PC-3 (cell line): ENCODE measurements at regions not wholly inside any gene's neighbourhood (a gene's known extent, or its start where the extent isn't known, plus 50 kb on each side); places are given as distances from the start of the nearest gene placed in this dataset.
A peak's percentile ranks its signal among the peaks of the same experiment; 100 is the strongest.
"Not testable (repeated sequence)": the region's sequence is repeated elsewhere in the genome, so short reads cannot be mapped to it uniquely, and the experiment has no call there.

Source experiments
- ATAC-seq: fragments of 200-7000 bp; cut with Tn5 transposase; 2 replicates; pipeline ENCODE4 v1.9.1; 2020; ENCODE audit warnings: mild to moderate bottlenecking, moderate library complexity
- BruUV-seq: library from RNA; stranded (reverse); fragments of 400-500 nt; replicated peaks from 2 replicates; lab custom pipeline; 2021; lab: Mats Ljungman, UMichigan
- CTCF ChIA-PET: fragments of 300-600 bp; sonication (Branson Sonifier 250); formaldehyde crosslinking; loops from one replicate; lab custom pipeline; 2022; ENCODE audit warnings: antibody characterized with exemption; lab: Charles Lee
- POLR2A ChIA-PET: fragments of 300-600 bp; sonication (Branson Sonifier 250); formaldehyde crosslinking; loops from one replicate; lab custom pipeline; 2022; ENCODE audit warnings: antibody characterized with exemption; ENCODE audit not compliant: unreplicated experiment; lab: Charles Lee
- DNase-seq: peaks from one replicate; pipeline ENCODE4 v3.0.0-alpha.2; 2015
- H2AFZ ChIP-seq: fragments of 300-600 bp; sonication (generic); 2 replicates; pipeline ENCODE4 v1.6.0; 2016; ENCODE audit warnings: antibody characterized with exemption, low read length
- H3F3A ChIP-seq: fragments of 300-600 bp; sonication (generic); one replicate; pipeline ENCODE4 v1.6.0; 2017; ENCODE audit warnings: antibody characterized with exemption, low read length, control low read depth, mild to moderate bottlenecking; ENCODE audit not compliant: unreplicated experiment
- H3K27ac ChIP-seq: fragments of 300-600 bp; sonication (generic); 2 replicates; pipeline ENCODE4 v1.5.1; 2016; ENCODE audit warnings: mild to moderate bottlenecking, low read length
- H3K27me3 ChIP-seq: fragments of 300-600 bp; sonication (generic); 2 replicates; pipeline ENCODE4 v1.6.1; 2016; ENCODE audit warnings: low read length, mixed read lengths
- H3K36me3 ChIP-seq: fragments of 300-600 bp; sonication (generic); 2 replicates; pipeline ENCODE4 v1.6.1; 2016; ENCODE audit warnings: low read depth, mixed run types, low read length, mixed read lengths
- H3K4me1 ChIP-seq: fragments of 300-600 bp; sonication (generic); 2 replicates; pipeline ENCODE4 v1.5.1; 2016; ENCODE audit warnings: low read length; ENCODE audit not compliant: insufficient read depth
- H3K4me2 ChIP-seq: fragments of 300-600 bp; sonication (generic); 2 replicates; pipeline ENCODE4 v1.6.0; 2016; ENCODE audit warnings: low read length
- H3K4me3 ChIP-seq: fragments of 300-600 bp; sonication (generic); 2 replicates; pipeline ENCODE4 v1.5.1; 2016; ENCODE audit warnings: mild to moderate bottlenecking, low read length, mixed read lengths
- H3K79me2 ChIP-seq: fragments of 300-600 bp; sonication (generic); 2 replicates; pipeline ENCODE4 v1.6.1; 2017; ENCODE audit warnings: low read length, mixed read lengths
- H3K9ac ChIP-seq: fragments of 300-600 bp; sonication (generic); 2 replicates; pipeline ENCODE4 v1.6.0; 2016; ENCODE audit warnings: mild to moderate bottlenecking, low read length
- H3K9me2 ChIP-seq: fragments of 300-600 bp; sonication (generic); replicated peaks from 2 replicates; pipeline ENCODE4 v1.6.1; 2016; ENCODE audit warnings: mixed run types, low read length, mixed read lengths
- H3K9me3 ChIP-seq: fragments of 300-600 bp; sonication (generic); 2 replicates; pipeline ENCODE4 v1.6.1; 2016; ENCODE audit warnings: low read length, mixed read lengths
- H4K20me1 ChIP-seq: fragments of 300-600 bp; sonication (generic); 2 replicates; pipeline ENCODE4 v1.6.1; 2016; ENCODE audit warnings: low read length, mixed read lengths
- CTCF ChIP-seq: fragments of 300-600 bp; sonication (generic); conservative IDR thresholded peaks from 2 replicates; pipeline ENCODE4 v1.5.1; 2017; ENCODE audit warnings: antibody characterized with exemption, low read depth, mild to moderate bottlenecking, low read length
- EZH2 ChIP-seq: fragments of 300-600 bp; sonication (generic); IDR thresholded peaks from one replicate; pipeline ENCODE4 v1.6.1; 2017; ENCODE audit warnings: antibody characterized with exemption, mild to moderate bottlenecking, low read length; ENCODE audit not compliant: unreplicated experiment
- EZH2phosphoT487 ChIP-seq: fragments of 300-600 bp; sonication (generic); IDR thresholded peaks from 2 replicates; pipeline ENCODE4 v1.6.1; 2018; ENCODE audit warnings: mild to moderate bottlenecking, antibody characterized with exemption, low read length, borderline replicate concordance
- intact Hi-C: fragments of 100-400 bp; cut with micrococcal nuclease; formaldehyde crosslinking; loops from 2 replicates; pipeline ENCODE4 v1.9.0; 2023

GRCh38 chr1:163596106-163596505 lies 274.4 kb downstream of the NUF2 start:
- ATAC-seq, H3K4me1 ChIP-seq, H3K36me3 ChIP-seq, H2AFZ ChIP-seq, CTCF ChIA-PET, H3K9me3 ChIP-seq, H3K4me2 ChIP-seq, DNase-seq, H3F3A ChIP-seq, BruUV-seq, H4K20me1 ChIP-seq, POLR2A ChIA-PET, H3K9ac ChIP-seq, H3K27ac ChIP-seq, H3K27me3 ChIP-seq, H3K9me2 ChIP-seq, H3K4me3 ChIP-seq, H3K79me2 ChIP-seq, intact Hi-C loops: not testable (repeated sequence)

- H2AFZ ChIP-seq: no peak overlapping the region
- no peaks in the 10 kb centered on the region for H3K36me3 ChIP-seq
- peaks cover 8% of the 10 kb centered on the region; the same call in 1 of the 2 replicates for H3K9me3 ChIP-seq
- ChIA-PET CTCF (no interaction called here), POLR2A (no interaction called here)
- no peaks in the 10 kb centered on the region for H4K20me1 ChIP-seq
- no peaks in the 10 kb centered on the region for H3K79me2 ChIP-seq
- no peak for TF ChIP-seq EZH2phosphoT487
- TF ChIP-seq CTCF: no peak
- TF ChIP-seq EZH2: no peak
- intact Hi-C loops: no loop called here
- H3K4me2 ChIP-seq: no peak overlapping the region
- H3K27ac ChIP-seq: no peak overlapping the region
- no peaks in the 10 kb centered on the region for H3K9me2 ChIP-seq
- no peak overlapping the region for H3K4me3 ChIP-seq
- no peaks in the 10 kb centered on the region for H3F3A ChIP-seq
- H3K9ac ChIP-seq: no peak overlapping the region
- H3K27me3 ChIP-seq: no peaks in the 10 kb centered on the region
- no peak for ATAC-seq
- DNase-seq: peak; percentile 34
- no peaks in the 10 kb centered on the region for H3K4me1 ChIP-seq
- no TSS peak for BruUV-seq
These were observed 274.9 kb downstream of the NUF2 start for GRCh38 chr1:163596541-163597258.

- H3K9ac ChIP-seq: no peak overlapping the region
- H3K9me2 ChIP-seq: no peaks in the 10 kb centered on the region
- no peak for TF ChIP-seq CTCF
- no peak for TF ChIP-seq EZH2
- TF ChIP-seq EZH2phosphoT487: no peak
- H3K79me2 ChIP-seq: no peaks in the 10 kb centered on the region
- H3K9me3 ChIP-seq: 0 out of 2 replicates have a peak, but pooled peaks cover 5% of the 10 kb centered on the region
- ChIA-PET POLR2A (no interaction called here), CTCF (no interaction called here)
- no peak for ATAC-seq
- intact Hi-C loops: no loop called here
- no peaks in the 10 kb centered on the region for H3K36me3 ChIP-seq
- no peak overlapping the region for H3K27ac ChIP-seq
- no peaks in the 10 kb centered on the region for H3K27me3 ChIP-seq
- no peak overlapping the region for H3K4me2 ChIP-seq
- H3F3A ChIP-seq: no peaks in the 10 kb centered on the region
- no peaks in the 10 kb centered on the region for H4K20me1 ChIP-seq
- no TSS peak for BruUV-seq
- no peak overlapping the region for H2AFZ ChIP-seq
- DNase-seq: no peak
- no peak overlapping the region for H3K4me3 ChIP-seq
- H3K4me1 ChIP-seq: no peaks in the 10 kb centered on the region
These were observed 282.6 kb downstream of the NUF2 start for GRCh38 chr1:163604321-163604720.
